ENCODE measurements at regions not wholly inside any gene's neighbourhood (a gene's known extent, or its start where the extent isn't known, plus 50 kb on each side); places are given as distances from the start of the nearest gene placed in this dataset.

DNA sequence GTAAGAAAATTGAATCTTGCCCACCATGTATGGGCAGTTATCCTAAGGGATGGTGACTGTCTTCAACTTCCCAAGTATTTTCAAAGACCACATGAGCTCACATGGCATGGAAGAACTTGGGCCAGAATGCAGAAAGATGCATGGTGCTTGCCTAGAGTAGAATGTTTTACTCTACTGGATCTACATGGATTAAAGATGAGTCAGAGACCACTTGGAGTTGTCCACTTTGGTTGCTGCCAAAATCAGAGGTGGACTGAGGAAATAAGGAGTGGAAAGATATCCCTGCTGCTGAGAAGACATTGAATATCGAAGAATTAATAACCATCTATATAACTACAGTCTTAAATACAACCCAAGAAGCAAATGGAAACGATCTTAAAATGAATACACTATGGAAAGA is 498.1 kb downstream of the NLGN4X start:
- Mint-ChIP-seq H3K27me3 (ENCODE audit: insufficient read depth) (no peaks in the 10 kb centered on the region), H3K36me3 (ENCODE audit: low read depth) (no peaks in the 10 kb centered on the region), H3K4me3 (no peak overlapping the region), H3K9me3 (peaks cover 24% of the 10 kb centered on the region), H3K27ac (no peak overlapping the region), H3K4me1 (ENCODE audit: low read depth) (no peaks in the 10 kb centered on the region)
- TF ChIP-seq, protein P1, sequence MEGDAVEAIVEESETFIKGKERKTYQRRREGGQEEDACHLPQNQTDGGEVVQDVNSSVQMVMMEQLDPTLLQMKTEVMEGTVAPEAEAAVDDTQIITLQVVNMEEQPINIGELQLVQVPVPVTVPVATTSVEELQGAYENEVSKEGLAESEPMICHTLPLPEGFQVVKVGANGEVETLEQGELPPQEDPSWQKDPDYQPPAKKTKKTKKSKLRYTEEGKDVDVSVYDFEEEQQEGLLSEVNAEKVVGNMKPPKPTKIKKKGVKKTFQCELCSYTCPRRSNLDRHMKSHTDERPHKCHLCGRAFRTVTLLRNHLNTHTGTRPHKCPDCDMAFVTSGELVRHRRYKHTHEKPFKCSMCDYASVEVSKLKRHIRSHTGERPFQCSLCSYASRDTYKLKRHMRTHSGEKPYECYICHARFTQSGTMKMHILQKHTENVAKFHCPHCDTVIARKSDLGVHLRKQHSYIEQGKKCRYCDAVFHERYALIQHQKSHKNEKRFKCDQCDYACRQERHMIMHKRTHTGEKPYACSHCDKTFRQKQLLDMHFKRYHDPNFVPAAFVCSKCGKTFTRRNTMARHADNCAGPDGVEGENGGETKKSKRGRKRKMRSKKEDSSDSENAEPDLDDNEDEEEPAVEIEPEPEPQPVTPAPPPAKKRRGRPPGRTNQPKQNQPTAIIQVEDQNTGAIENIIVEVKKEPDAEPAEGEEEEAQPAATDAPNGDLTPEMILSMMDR (IDR thresholded peaks at IDR 0.05), result no peak
- DNase-seq, result no peak

DNA sequence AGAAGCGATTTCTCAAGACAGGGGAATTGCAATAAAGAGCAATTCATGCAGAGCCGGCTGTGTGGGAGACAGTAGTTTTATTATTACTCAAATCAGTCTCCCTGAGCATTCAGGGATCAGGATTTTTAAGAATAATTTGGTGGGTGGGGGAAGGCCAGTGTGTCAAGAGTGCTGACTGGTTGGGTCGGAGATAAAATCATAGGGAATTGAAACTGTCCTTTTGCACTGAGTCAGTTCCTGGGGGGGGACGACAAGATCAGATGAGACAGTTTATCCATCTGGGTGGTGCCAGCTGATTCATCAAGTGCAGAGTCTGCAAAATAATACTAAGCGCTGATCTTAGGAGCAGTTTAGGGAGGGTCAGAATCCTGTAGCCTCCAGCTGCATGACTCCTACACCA is 502.4 kb downstream of the NLGN4X start:
- Mint-ChIP-seq H3K4me3 (peak overlapping the region; percentile 50; the same call in 1 of the 2 replicates), H3K4me1 (ENCODE audit: low read depth) (no peaks in the 10 kb centered on the region), H3K27ac (peak overlapping the region; percentile 54; the same call in 1 of the 2 replicates), H3K9me3 (peaks cover 17% of the 10 kb centered on the region), H3K27me3 (ENCODE audit: insufficient read depth) (no peaks in the 10 kb centered on the region), H3K36me3 (ENCODE audit: low read depth) (no peaks in the 10 kb centered on the region)
- TF ChIP-seq, protein P1 (IDR thresholded peaks at IDR 0.05), result no peak
- peak; percentile 1 for DNase-seq

DNA sequence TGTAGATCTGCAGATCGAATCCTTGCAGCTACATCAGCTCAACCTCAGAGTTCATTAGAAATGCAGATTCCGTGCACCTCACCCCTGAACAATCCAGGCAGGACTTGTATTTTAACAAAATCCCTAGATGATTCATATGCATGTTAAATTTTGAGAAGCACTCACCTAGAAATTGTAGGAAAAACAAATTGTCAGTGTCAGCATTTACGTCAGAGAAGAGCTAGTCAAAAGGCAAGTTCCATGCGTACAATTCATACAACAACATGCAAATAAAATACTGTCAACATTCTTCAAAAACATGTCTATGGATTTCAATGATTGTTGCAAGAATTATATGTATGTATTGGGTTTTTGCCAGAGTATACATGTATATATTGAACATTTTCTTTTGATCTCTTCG is 504.5 kb downstream of the NLGN4X start:
- Mint-ChIP-seq H3K4me1 (ENCODE audit: low read depth) (no peaks in the 10 kb centered on the region), H3K4me3 (no peak overlapping the region), H3K27ac (no peak overlapping the region), H3K36me3 (ENCODE audit: low read depth) (no peaks in the 10 kb centered on the region), H3K27me3 (ENCODE audit: insufficient read depth) (no peaks in the 10 kb centered on the region; the same call in 1 of the 2 replicates), H3K9me3 (peaks cover 15% of the 10 kb centered on the region)
- DNase-seq, result no peak
- TF ChIP-seq, protein P1 (IDR thresholded peaks at IDR 0.05), result no peak

DNA sequence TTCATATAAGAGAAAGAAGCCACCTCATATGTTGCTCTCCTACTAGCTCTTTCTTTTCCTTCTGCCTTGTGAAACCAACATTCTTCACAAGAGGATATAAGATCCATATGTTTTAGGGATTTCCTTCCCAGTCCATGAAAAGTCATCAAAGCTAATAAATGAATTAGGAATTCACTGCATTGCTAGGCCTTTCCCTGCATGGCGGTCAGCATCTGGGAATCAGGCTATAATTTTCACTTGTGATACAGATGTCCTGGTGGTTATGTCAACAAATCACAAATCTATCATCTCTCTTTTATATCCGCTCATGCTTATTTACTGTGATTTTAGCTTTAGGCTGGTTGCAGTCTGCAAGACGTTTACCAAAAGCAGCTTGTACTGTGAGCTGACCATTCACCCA is 510.0 kb downstream of the NLGN4X start:
- Mint-ChIP-seq H3K4me1 (ENCODE audit: low read depth) (no peaks in the 10 kb centered on the region), H3K36me3 (ENCODE audit: low read depth) (no peaks in the 10 kb centered on the region; the same call in 1 of the 2 replicates), H3K9me3 (peaks cover 9% of the 10 kb centered on the region), H3K27ac (no peak overlapping the region), H3K27me3 (ENCODE audit: insufficient read depth) (no peaks in the 10 kb centered on the region; the same call in 1 of the 2 replicates), H3K4me3 (no peak overlapping the region)
- TF ChIP-seq, protein P1 (IDR thresholded peaks at IDR 0.05), result no peak
- DNase-seq, result no peak

DNA sequence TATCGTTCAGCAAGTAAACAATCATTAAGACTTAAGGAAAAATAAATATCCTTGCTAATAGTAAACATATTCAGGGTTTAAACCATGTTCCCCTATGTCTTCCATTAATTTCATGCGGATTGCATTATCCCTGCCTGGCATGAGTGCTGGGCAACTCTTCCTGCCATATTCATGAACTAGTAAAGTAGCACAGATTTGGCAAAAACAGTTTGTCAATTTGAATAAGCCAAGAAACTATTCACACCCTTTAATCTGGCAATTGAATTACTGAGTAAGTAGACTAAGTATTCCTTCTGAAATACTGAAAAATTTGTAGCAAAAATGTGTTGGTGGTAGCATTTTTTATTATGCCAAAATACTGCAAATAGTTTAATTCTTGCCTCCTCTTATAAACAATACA is 512.0 kb downstream of the NLGN4X start:
- no peak overlapping the region for H3K27ac Mint-ChIP-seq
- H3K36me3 Mint-ChIP-seq (ENCODE audit: low read depth), result no peaks in the 10 kb centered on the region; the same call in 1 of the 2 replicates
- H3K4me1 Mint-ChIP-seq (ENCODE audit: low read depth), result no peaks in the 10 kb centered on the region
- DNase-seq, result no peak
- peaks cover 20% of the 10 kb centered on the region for H3K9me3 Mint-ChIP-seq
- TF ChIP-seq, protein P1 (IDR thresholded peaks at IDR 0.05), result no peak
- H3K4me3 Mint-ChIP-seq, result no peak overlapping the region
- H3K27me3 Mint-ChIP-seq (ENCODE audit: insufficient read depth), result no peaks in the 10 kb centered on the region; the same call in 1 of the 2 replicates

DNA sequence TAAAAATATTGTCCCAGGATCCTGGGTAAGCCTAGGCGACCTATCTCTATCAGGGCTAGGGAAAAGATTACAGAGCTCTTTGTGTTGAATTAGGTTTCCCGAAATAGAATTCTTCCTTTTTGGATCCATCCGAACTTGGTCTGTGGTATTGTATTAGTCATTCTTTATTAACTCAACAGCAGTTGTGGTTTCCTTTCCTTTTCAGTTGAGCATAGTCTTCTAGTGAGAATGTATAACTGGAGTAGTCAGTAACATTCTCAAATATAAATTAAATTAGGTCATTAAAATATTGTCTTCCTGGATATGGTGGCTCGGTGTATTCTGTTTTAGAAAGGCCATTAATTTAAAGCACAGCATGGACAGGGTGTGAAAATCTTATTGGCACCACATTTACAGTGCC is 520.4 kb downstream of the NLGN4X start:
- Mint-ChIP-seq H3K27ac (no peak overlapping the region), H3K4me1 (ENCODE audit: low read depth) (no peaks in the 10 kb centered on the region), H3K9me3 (peaks cover 12% of the 10 kb centered on the region), H3K4me3 (no peak overlapping the region), H3K36me3 (ENCODE audit: low read depth) (no peaks in the 10 kb centered on the region), H3K27me3 (ENCODE audit: insufficient read depth) (no peaks in the 10 kb centered on the region)
- TF ChIP-seq, protein P1 (IDR thresholded peaks at IDR 0.05), result no peak
- no peak for DNase-seq
